Stimulated activated CD4-positive, alpha-beta T cell treated with anti-CD3 and anti-CD28 coated beads, TNF-alpha, amount 100 ng/mL, for 48 hours (primary cell): ENCODE measurements at regions not wholly inside any gene's neighbourhood (a gene's known extent, or its start where the extent isn't known, plus 50 kb on each side); places are given as distances from the start of the nearest gene placed in this dataset.

Source experiments
- DNase-seq, 3 donors: peaks; one replicate each; pipeline ENCODE4 v3.0.0-alpha.2; 2020; ENCODE audit warnings: low read depth in 3 of 3

DNA sequence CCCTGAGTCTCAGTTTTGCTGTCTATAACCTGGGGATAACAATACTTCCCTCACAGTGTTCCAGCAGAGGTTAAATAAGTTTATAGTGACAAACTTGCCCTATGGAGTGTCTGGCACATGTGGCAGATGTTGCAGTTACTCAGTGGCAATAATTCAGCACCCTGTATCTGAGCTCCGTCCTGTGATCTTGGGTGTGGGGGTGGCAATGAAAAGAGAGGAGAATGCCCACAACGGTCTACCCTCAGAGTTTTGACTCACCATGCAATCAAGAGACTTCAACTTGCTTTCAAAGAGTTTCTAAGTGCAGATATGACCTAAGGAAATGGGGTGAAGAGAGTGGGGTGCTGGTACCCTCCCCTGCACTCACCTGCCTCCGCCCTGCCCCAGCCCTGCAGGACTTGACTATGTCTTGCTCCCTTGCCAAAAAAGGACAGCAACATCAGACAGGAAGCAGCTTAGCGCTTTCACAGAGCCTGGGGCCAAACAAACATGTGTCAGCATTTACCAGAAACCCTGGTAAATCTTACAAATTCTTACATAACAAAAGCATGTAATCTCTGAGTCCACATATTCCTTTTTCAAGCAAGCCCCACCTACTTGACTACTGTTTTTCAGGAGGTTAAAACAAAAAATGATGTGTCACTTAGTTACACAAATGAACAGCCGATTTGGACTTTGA, 185.1 kb upstream of the CAMK1G start:
- no peak for DNase-seq

DNA sequence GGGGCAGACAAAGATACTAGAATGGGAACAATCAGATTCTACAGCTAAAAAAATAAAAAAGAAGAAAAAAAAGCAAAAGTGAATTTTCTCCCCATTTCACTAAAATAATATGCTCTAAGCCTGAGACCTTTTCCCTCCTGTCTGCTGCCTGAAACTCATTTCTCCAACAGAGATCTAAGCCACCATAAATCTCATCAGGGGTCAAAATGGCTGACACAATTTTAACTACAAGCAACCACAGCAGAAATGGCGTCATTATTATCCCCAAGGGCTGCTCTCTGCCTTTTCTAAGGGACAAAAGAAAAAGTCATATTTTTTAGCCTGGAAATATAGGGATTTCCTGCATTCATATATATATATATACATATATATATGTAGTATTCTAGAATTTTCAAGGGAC, 183.7 kb upstream of the CAMK1G start:
- DNase-seq: no peak

DNA sequence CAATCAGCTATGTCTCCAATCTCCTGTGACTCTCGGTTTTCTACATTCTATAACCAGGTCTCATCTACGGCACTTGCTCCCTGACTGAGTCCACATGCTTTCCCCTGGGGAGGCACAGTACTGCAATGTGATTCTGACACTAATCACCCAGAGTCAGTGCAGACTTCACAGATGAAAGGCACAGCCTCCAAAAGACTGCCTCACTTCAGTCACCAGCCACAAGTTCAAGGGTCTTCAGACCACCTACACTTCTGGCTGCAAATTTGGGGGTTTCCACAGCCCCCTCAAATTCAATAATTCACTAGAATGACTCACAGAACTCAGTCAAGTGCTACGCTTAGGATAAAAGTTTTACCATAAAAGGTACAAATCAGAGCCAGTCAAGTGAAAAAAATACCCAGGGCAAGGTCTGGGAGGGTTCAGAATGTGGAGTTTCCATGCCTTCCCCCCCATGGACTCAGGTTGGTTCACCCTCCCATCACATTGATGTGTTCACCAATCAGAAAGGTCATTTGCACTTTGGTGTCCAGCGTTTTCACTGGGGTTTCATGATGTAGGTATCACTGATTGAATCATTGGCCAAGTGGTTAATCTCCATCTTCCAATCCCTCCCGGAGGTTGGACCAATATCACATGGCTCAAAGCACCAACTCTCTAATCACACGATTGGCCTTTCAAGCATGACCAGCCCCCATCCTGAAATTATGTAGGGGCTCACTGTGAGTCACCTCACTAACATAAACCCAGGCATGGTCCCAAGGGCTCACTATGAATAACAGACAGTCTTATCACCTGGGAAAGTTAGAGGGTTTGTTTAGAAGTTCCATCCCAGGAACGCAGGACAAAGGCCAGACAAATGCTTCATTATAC, 182.9 kb upstream of the CAMK1G start:
- no peak for DNase-seq

DNA sequence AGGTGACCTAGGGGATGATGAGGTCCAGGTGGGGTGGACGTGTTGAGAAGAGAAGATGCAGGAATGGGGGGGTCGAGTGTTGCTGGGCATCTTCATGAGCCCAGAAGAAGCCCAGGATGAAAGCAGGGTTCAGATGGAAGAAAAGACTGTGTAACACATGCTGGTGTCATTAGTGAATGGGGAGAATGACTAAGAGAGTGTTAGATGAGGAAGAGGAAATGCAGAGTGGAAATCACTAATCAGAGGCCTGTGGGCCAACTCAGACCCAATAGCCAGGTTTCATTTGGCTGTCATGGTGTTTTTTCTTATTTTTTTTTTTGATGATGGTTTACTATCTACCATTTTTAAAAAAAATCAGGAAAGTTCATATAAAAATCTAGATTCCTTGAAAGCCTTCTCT, 180.8 kb upstream of the CAMK1G start:
- no peak for DNase-seq

DNA sequence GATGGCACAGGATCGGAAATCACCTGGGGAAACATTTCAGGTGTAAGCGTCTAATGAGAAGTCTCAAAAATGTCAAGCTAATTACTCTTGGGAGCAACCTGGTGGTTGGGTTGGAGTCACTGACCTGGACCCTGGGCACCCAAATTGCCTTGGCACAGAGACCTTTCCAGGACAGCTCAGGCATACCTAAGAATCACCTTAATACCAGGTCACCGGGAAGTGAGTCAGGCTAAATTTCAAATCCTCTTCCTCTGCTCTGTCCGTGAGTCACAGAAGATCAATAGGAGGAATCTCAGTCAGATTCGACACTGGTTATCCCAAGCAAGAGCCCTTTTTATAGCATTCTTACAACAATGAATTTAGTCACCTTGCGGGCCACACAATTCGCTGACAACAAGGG, 179.6 kb upstream of the CAMK1G start:
- no peak for DNase-seq

DNA sequence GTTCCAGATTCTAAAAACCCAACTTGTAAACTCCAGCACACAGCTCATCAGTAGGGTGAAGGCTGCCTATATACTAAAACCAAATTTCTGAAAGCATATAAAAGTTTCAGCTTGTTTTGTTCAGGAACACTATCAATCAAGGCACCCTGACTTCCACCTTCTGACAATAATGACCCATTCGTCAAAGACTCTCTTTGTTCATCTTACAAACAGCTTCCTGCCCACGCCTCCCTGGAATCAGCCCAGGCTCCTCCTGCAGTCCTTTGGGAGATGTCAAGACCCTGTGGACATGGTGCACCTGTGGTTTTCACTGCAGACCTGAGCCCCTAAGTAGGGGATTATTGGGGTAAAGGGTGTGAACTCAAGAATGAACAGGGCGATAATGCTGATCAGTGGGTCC, 178.9 kb upstream of the CAMK1G start:
- DNase-seq: no peak

DNA sequence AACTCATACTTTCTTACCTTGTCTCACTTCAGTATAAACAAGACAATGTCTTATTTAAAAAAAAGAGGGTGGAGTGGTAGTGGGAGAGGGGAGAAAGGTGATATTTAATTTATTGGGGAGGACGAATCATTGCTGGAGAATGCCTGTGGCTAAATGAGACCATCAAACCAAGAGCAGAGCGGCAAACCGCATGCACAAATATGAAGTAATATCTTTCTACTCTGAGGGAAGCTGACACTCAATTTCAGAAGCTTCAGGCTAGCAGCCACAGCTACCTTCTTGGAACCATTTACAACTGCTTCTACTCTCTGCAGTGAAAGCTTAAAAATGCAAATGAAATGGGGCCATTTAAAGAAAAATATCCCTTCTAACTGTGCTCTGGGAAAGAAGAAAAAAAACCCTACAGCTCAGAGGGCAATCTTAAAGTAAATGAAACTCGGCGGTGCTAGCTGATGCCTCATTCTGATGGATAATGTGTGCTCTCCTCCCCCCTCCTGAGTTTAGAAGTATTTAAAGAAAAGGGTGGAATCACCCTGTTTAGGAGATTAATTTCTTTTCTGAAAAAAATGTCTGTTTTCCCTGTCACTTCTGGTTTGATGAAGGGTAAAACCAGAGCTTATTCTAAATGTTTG, 178.2 kb upstream of the CAMK1G start:
- DNase-seq: no peak

DNA sequence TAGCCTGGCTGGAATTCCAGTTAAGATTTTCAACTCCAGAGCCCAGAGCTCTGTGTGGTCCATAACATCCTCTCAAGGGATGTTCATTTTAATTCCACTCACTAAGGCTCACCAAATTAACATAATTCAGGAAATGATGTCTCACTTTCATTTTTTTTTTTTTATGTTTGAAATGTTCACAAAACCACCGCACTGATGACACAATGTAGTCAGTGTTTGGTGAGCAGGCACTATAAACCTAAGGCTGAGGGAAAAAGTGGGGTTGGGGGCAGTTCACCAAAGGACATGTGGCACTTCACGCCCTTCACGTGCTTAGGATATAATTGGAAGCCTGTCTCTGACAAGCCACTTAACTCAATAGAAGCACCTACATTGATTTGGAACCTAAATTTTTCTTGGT, 177.3 kb upstream of the CAMK1G start:
- no peak for DNase-seq

DNA sequence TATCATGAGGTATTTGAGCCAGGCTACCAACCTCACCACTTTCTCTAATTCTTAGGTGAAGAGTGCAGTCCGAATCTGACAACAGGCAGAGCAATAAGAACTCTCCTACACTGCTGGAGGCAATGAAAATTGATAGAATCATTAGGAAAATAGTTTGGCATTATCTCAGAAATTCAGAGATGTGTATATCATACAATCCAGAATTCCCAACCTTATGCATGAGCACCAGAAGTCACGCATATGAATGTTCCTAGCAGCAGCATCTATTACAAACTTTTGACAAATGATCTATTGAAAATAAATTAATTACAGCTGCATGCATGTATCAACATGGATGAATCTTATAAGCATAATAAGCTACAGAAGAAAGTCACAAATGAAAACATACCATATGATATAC, 176.9 kb upstream of the CAMK1G start:
- DNase-seq: no peak

DNA sequence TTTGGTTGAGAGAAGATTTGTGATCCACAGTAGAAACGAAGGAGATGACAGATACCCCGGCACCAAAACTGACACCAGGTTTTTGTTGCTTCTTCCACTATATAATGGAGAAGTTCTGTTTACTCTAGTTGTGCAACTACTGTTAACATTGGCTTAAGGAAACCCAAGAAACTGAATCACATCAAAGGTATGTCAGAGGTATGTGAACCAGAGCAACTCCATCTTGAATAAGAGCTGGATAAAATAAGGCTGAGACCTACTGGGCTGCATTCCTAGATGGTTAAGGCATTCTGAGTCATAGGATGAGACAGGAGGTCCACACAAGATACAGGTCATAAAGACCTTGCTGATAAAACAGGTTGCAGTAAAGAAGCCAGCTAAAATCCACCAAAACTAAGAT, 173.7 kb upstream of the CAMK1G start:
- no peak for DNase-seq

DNA sequence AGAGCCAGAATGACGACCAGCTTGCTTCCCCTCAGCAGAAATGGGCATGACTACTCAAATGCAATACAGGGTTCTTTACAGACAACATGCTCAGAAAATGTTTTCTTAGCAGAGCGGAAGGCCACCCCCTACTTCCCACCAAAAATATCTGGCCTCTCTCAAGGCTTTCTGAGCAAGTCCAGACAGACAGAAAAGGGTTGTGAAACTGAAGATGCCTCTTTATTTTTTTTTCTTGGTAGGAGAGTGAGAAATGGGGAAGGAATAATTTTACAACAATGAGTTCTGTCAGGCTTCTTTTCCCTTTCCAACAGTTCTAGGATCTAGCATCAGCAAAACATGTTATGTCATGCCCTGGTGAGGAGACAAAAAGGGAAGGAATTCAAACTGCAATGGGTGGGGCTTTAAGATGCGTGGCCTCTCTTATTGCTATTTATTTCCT, 172.0 kb upstream of the CAMK1G start:
- no peak for DNase-seq

DNA sequence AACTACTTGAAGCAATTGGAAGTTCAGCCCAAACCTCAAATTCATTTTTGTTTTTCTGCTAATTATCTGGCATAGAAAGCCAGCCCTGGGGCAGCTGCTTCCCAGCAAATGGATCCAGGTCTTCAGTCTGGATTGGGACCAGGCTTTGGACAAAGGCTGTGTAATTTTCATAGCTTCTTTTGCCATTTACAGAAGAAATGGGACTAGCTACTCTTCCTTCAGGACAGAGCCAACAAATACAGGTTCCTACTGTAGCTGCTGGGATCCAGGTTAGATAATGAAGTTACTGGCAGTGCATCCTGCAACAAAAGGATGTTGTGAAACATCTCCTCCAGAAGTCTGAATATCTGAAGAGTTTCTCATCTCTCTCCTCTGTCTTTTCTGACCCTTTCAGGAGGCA, 171.5 kb upstream of the CAMK1G start:
- DNase-seq: no peak

DNA sequence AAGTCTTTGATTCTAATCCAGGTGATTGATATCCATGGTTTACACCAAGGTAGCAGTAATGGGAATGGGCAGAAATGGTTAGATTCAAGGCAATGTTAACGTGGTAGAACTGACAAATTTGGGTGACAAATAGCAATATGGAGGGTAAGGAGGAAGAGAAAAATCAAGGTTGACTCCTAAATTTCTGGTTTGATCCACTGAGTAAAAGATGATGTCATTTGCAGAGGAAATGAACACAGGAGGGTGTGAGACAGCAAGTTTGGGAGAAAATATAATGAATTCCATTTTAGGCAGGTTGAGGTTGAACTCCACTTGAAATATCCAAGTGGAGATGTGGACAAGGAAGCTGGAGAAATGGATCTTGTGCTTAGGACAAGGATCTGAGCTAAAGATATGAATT, 170.9 kb upstream of the CAMK1G start:
- DNase-seq: no peak

DNA sequence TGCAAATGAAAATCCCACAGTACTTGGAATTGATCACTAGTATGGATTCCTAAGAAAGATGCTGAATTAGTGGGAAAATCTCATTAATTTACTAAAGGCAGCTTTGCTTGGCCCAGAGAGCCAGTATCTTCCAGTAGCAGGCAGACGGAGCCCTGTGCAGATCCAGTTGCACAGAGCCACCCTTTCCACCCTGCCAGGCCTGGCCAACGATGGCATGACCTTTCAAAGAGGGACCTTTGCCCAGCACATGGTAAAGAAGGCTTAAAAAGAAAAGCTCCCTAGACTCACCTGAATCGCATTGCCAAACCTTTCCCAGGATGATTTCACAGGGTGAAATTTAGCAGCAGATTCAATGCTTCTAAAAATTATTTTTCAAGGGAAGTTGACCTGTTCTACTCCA, 170.5 kb upstream of the CAMK1G start:
- DNase-seq: no peak

DNA sequence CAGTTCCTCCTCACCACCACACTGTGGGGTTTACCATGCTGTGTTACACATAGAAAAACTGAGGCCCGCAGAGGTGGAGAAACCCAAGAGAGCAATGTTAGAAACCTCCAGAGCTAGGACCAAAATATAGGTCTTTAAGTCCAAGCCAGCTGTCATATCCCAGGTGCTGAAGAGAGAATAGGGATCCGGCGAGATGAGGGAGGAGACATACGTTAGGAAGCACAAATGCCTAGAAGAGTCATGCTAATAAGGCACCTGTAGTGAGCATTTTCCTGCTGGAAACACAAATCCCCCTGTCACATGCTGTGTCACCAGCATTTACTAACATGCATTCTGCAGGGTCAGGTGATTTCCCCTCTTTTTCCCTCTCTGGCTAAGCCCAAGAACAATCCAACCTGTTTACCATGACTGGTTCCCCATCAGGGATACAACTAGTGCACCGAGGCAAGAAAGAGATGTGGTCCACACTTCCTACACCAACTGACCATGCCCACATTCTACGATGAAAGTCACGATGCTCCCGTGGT, 168.6 kb upstream of the CAMK1G start:
- no peak for DNase-seq

DNA sequence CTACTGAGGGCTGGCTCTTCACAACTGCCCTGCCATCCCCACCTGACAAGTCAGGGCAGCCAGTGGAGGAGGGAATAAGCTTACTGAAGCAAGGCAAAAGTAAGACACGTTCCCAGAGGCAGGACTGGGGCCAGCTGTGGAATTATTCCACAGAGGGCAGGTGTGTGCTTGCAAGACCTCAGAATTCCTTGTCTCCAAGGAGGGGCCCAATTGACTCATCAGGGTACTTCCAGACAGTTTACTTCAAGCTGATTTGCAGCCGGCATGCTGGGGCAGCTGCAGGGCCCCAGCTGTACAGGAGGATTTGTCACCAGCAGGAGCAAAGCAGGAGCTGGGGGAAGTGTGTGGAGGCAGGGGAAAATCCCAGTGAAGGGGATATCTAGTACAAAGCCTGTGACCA, 167.5 kb upstream of the CAMK1G start:
- DNase-seq: no peak

DNA sequence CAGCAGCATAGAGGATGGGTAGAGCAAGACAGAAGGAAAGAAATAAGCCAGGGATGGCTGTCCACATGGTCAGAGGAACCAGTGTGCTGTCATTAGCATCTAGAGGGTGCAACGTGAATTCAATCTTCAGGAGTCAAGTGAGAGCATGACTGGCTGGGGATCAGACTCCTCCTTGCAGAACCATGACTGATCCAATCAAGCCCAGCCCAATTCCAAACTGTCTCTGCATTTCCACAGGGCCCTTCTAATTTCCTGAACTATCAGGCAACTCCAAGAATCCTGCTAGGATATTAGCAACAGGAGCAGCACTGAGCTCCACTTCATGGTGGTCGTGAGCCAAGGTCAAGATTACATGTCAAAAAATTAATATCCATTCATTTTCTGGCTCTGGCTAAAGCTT, 166.8 kb upstream of the CAMK1G start:
- DNase-seq: no peak

DNA sequence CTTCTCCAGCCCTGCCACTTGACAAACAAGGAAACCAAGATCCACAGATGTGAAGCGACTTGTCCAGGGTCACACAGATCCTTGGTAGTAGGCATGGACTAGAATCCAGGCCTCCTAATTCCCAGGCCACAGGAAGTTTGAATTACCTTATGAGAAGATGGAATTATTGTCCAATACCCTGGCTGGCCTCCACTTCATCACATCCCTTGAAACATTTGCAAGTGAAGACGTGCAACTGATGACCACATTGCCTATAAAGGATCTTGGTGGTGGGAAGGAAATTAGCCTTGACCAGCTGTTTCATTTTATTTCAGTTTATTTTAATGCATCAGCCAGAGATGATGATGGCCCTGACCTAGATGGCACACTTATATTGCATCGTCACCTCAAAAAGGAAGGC, 165.8 kb upstream of the CAMK1G start:
- no peak for DNase-seq

DNA sequence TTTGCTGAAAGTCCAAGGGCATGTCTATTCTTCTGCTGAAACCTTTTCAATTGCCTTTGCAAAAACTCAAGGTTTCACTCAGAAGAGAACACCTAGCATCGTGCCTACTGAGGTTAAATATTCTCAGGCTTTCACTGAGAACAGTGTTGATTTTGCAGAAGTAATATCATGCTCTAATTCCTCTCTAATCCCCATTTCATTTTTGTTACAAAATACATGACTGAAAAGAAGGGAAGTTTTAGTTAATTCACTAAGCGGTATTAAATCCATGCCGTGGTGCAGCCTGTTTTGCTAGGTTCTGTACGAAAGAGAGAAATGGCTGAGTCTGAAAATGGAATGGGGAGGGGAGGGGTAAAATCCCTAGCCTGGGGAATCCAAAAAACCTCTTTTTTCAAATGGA, 163.2 kb upstream of the CAMK1G start:
- DNase-seq: no peak

DNA sequence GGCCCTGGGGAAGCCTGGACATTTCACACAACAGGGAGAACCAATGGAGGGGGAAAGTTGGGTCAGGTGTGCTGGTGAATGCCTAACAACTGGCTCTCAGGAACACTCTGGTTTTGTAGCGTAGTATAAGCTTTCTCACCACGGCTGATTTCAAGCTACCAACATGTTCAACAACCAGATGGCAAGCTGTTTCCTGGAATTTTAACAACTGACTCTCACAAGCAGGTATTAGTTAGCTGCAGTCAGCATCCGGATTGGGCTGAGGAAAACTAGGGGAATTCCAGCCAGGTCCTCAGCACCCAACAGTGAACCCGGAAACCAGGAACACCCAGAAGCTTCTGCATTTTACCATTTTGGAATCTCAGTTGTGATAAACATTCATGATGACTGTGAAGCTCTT, 162.3 kb upstream of the CAMK1G start:
- no peak for DNase-seq

DNA sequence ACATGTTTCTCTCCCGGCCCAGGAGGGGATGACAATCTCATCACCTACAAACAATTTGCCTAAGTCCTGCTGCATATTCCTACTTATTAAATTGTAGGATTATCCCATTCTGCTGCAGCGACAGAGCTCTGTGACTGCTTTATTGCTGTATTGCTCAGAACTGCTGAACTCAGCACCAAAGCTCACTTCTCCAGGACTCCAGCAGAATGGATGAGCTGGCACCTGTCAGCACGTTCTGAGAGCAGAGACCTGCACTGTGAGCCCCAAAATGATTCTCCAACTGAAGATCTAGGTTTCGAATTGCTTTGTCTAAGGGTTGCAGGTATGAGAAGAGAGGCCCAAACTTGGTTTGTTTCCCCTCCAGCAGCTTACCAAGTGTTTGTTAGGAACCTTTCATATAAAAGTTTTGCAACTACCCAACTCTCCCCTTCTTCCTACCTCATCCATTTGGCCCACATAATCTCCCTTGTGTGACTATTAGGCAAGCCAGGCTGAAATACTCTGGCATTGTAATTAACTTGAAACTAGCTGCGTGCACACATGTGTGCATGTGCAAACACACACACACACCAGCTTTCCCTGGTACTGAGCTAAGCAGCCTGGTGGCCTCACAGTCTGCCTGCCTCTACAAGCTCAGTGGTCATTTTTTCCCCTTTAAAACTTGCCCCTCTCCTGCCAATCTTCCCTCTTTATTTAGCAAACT, 161.4 kb upstream of the CAMK1G start:
- no peak for DNase-seq

DNA sequence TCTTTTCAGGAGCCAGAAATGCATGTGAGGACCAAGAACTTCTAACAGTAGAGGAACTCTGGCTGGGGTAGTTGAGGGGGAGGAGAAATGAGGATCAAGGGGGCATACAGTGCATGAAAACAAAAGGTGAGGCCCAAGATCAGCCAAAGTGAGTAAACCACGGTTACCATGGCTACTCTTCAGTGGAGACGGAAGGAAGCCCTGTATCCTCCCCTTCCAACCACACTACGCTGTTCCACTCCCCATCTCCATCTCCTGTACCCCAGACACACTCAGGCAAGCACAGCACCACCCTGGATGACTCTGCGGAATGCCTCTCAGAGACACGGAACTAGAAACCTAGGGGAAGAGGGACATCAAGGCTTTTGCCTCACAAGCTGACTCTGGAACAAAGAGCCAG, 157.6 kb upstream of the CAMK1G start:
- DNase-seq: no peak
